Common myeloid progenitor, CD34-positive (primary cell): ENCODE measurements at regions not wholly inside any gene's neighbourhood (a gene's known extent, or its start where the extent isn't known, plus 50 kb on each side); places are given as distances from the start of the nearest gene placed in this dataset.

Experiments
- CTCF ChIA-PET: fragments of 350-600 bp; sonication (Branson Sonifier 250); formaldehyde crosslinking; loops from one replicate; lab custom pipeline; 2021; ENCODE audit warnings: antibody characterized with exemption; lab: Charles Lee
- POLR2A ChIA-PET: fragments of 350-600 bp; sonication (Branson Sonifier 250); formaldehyde crosslinking; loops from one replicate; lab custom pipeline; 2021; ENCODE audit warnings: antibody characterized with exemption; lab: Charles Lee
- DNase-seq, 3 donors: peaks; one replicate each; pipeline versions ENCODE4 v3.0.0 to v3.0.0-alpha.2; 2013
- H3K27ac ChIP-seq, 2 experiments: 1 replicate in 1 of 2; 2 replicates in 1 of 2; pipeline ENCODE4 v1.7.0; 2013; ENCODE audit warnings: inconsistent platforms in 2 of 2, low read length in 2 of 2, mild to moderate bottlenecking in 2 of 2, low read depth in 1 of 2, moderate library complexity in 1 of 2; ENCODE audit not compliant: severe bottlenecking in 2 of 2, insufficient read depth in 1 of 2, poor library complexity in 1 of 2
- H3K27me3 ChIP-seq, 5 experiments: replicated peaks in 2 of 5; 1 replicate in 3 of 5; 2 replicates in 2 of 5; pipeline versions ENCODE4 v1.6.1 to v1.7.0; 2013; ENCODE audit warnings: low read length in 4 of 5, mild to moderate bottlenecking in 2 of 5, moderate library complexity in 2 of 5, inconsistent platforms in 1 of 5; ENCODE audit not compliant: insufficient read depth in 5 of 5, control insufficient read depth in 4 of 5
- H3K36me3 ChIP-seq, 4 experiments: 1 replicate in 2 of 4; 2 replicates in 2 of 4; pipeline versions ENCODE4 v1.6.1 to v1.7.0; 2013; ENCODE audit warnings: low read length in 3 of 4, control low read depth in 1 of 4, mild to moderate bottlenecking in 1 of 4; ENCODE audit not compliant: control insufficient read depth in 4 of 4, insufficient read depth in 4 of 4
- H3K4me1 ChIP-seq, 4 experiments: 1 replicate in 3 of 4; 2 replicates in 1 of 4; pipeline versions ENCODE4 v1.6.1 to v1.7.1; 2013; ENCODE audit warnings: low read length in 3 of 4, mild to moderate bottlenecking in 3 of 4, control low read depth in 1 of 4, inconsistent platforms in 1 of 4, moderate library complexity in 1 of 4; ENCODE audit not compliant: control insufficient read depth in 4 of 4, insufficient read depth in 4 of 4; ENCODE audit errors: control extremely low read depth in 1 of 4
- H3K4me3 ChIP-seq, 7 experiments: 1 replicate in 4 of 7; 2 replicates in 3 of 7; pipeline versions ENCODE4 v1.5.1 to v1.7.0; 2013; ENCODE audit warnings: mild to moderate bottlenecking in 7 of 7, low read length in 6 of 7, moderate library complexity in 6 of 7, inconsistent platforms in 2 of 7, low read depth in 2 of 7, control low read depth in 1 of 7; ENCODE audit not compliant: insufficient read depth in 4 of 7, control insufficient read depth in 1 of 7; ENCODE audit errors: extremely low read depth in 1 of 7
- H3K9me3 ChIP-seq, 5 experiments: 1 replicate in 4 of 5; 2 replicates in 1 of 5; pipeline versions ENCODE4 v1.6.1 to v1.7.1; 2013; ENCODE audit warnings: low read length in 4 of 5, mild to moderate bottlenecking in 2 of 5, inconsistent platforms in 1 of 5, low read depth in 1 of 5, moderate library complexity in 1 of 5; ENCODE audit not compliant: control insufficient read depth in 4 of 5, insufficient read depth in 2 of 5; ENCODE audit errors: control extremely low read depth in 1 of 5
- WGBS: methylation state at CpG from one replicate; pipeline ENCODE4 v1.1.5; 2013; ENCODE audit not compliant: insufficient coverage; 5-methylcytosine and 5-hydroxymethylcytosine counted together

DNA sequence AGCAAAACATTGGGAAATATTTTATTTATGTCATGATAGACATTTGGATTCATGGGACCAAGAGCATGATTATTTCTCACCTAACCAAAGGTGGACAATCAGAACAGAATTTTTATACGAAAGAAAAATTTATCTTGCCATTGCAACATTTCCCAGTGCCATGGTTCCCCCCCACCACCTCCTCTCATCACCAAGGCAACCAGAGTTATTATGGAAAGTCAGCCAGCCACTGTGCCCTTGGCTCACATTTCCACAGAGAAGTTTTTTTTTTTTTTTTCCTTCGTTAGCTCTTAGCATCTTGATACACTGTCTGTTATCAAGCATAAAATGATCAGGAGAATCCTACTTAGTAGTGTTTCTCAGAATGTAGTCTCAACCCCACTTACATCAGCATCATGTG, 176.4 kb upstream of the TMTC1 start:
- Histone ChIP-seq H3K4me1 (no peaks in the 10 kb centered on the region), H3K27me3 (no peaks in the 10 kb centered on the region), H3K4me3 (no peak overlapping the region), H3K27ac (no peak overlapping the region), H3K9me3 (no peaks in the 10 kb centered on the region), H3K36me3 (no peaks in the 10 kb centered on the region)
- no peak for DNase-seq
- 100% methylated on average over 1 of the region's 2 CpGs for WGBS
- ChIA-PET CTCF (no interaction called here), POLR2A (no interaction called here)

- DNase-seq, result no peak
Measured at GRCh38 chr12:29957835-29958234, 174.1 kb upstream of the TMTC1 start.

GRCh38 chr12:29945904-29946303, 162.2 kb upstream of the TMTC1 start:
- ChIA-PET POLR2A (no interaction called here), CTCF (no interaction called here)
- DNase-seq, result no peak
- H3K27me3 ChIP-seq, result no peaks in the 10 kb centered on the region
- no peaks in the 10 kb centered on the region for H3K36me3 ChIP-seq
- H3K9me3 ChIP-seq, result no peaks in the 10 kb centered on the region
- 90% methylated on average over 2 of the region's 5 CpGs for WGBS
- no peaks in the 10 kb centered on the region for H3K4me1 ChIP-seq
- no peak overlapping the region for H3K4me3 ChIP-seq
- no peak overlapping the region for H3K27ac ChIP-seq

More at GRCh38 chr12:29957835-29958234, 174.1 kb upstream of the TMTC1 start:
- ChIA-PET CTCF (no interaction called here), POLR2A (no interaction called here)
- Histone ChIP-seq H3K4me1 (no peaks in the 10 kb centered on the region), H3K4me3 (no peak overlapping the region), H3K9me3 (no peaks in the 10 kb centered on the region), H3K27ac (no peak overlapping the region), H3K36me3 (no peaks in the 10 kb centered on the region), H3K27me3 (no peaks in the 10 kb centered on the region)
- WGBS, result no CpG with 5 or more reads among the region's 2 CpGs

DNA sequence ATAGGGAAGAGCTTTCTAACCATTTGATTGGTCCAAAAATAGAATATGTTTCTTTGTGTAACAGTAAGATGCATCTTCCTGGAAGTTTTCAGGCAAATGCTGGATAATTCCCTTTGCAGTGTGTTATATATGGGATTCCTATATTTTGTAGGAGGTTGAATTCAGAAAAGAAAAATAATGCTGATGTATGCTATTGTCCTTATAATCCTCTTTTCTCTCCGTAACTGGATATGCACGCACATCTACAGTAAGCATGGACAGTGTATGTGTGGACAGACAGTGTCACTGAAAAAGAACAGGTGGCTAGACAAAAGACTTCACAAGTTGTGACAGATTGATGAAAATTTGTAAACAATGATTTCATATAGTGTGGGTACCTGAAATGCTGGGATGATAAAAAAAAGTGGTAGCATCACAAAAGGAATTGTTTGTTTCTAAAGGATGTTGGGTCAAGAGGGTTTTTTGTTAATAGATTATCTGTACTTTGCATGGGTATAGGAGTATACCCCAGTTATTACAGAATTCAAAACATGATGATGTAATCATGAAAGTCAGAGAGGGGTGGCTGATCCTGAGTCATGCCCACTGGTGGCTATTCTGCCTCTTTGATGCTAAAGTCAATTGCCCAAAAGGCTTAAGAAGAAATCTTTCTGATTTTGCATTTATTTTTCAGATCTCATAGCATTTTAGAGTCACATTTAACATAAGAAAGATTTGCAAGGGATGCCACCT, 160.7 kb upstream of the TMTC1 start:
- H3K36me3 ChIP-seq, result no peaks in the 10 kb centered on the region
- ChIA-PET POLR2A (no interaction called here), CTCF (no interaction called here)
- H3K9me3 ChIP-seq, result peaks cover 0 to 2% (median 0%) of the 10 kb centered on the region in 5 experiments
- no peak for DNase-seq
- WGBS, result 100% methylated on average over 2 of the region's 2 CpGs
- no peak overlapping the region for H3K4me3 ChIP-seq
- H3K27ac ChIP-seq, result no peak overlapping the region
- H3K27me3 ChIP-seq, result no peaks in the 10 kb centered on the region
- H3K4me1 ChIP-seq, result no peaks in the 10 kb centered on the region

DNA sequence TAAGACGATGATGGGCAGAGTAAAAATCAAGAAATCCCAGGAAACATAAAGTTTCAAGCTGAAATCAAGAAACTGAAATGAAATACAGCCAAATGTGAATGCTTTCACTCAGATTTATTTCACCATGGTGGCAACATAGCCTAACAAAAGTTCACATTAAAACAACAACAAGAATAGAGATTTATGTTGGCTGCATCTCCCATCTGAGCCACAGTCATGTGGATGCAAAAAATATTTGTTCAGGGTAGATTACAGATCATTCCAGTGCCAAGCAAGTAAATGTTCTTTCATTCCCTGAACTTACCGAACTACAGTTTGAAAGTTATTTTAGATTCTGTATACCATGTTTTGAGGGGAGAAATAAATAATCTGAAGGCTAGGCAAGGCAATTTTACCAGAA, 159.9 kb upstream of the TMTC1 start:
- H3K36me3 ChIP-seq, result no peaks in the 10 kb centered on the region
- no peak overlapping the region for H3K4me3 ChIP-seq
- no peaks in the 10 kb centered on the region for H3K4me1 ChIP-seq
- CTCF ChIA-PET, result no interaction called here
- H3K27ac ChIP-seq, result no peak overlapping the region
- peaks cover 0 to 2% (median 0%) of the 10 kb centered on the region in 5 experiments for H3K9me3 ChIP-seq
- H3K27me3 ChIP-seq, result no peaks in the 10 kb centered on the region
- WGBS, result 100% methylated on average over 1 of the region's 2 CpGs
- POLR2A ChIA-PET, result no interaction called here
- no peak for DNase-seq

DNA sequence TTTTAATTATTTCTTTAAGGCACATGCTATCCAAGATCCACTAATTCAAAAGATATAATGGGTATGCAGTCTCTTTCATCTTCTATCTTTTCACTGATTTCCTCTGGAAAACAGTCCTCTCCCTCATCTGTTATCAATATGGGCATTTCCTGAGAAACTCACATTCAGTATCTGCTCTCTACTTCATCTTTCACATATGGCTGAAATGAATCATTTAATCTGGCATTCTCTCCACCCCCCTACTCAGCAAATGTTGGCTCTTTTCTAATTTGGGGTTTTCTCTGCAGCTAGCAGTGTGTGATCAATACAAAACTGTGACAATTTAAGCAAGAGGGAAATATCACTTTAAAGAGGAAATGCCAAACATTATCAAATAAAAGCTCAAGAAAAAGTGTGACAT, 157.1 kb upstream of the TMTC1 start:
- no peaks in the 10 kb centered on the region for H3K36me3 ChIP-seq
- peaks cover 0 to 2% (median 0%) of the 10 kb centered on the region in 5 experiments for H3K9me3 ChIP-seq
- DNase-seq, result no peak
- CTCF ChIA-PET, result no interaction called here
- no peaks in the 10 kb centered on the region for H3K27me3 ChIP-seq
- H3K27ac ChIP-seq, result no peak overlapping the region
- no peak overlapping the region for H3K4me3 ChIP-seq
- H3K4me1 ChIP-seq, result no peaks in the 10 kb centered on the region
- POLR2A ChIA-PET, result no interaction called here

GRCh38 chr12:29930503-29930902, 146.8 kb upstream of the TMTC1 start:
- DNase-seq, result no peak
- H3K27me3 ChIP-seq, result no peaks in the 10 kb centered on the region
- CTCF ChIA-PET, result no interaction called here
- no peaks in the 10 kb centered on the region for H3K4me1 ChIP-seq
- no peaks in the 10 kb centered on the region for H3K36me3 ChIP-seq
- H3K27ac ChIP-seq, result no peak overlapping the region
- no peak overlapping the region for H3K4me3 ChIP-seq
- POLR2A ChIA-PET, result no interaction called here
- no peaks in the 10 kb centered on the region for H3K9me3 ChIP-seq
